ENCODE measurements at regions not wholly inside any gene's neighbourhood (a gene's known extent, or its start where the extent isn't known, plus 50 kb on each side); places are given as distances from the start of the nearest gene placed in this dataset.
A peak's percentile ranks its signal among the peaks of the same experiment; 100 is the strongest.
"Not testable (repeated sequence)": the region's sequence is repeated elsewhere in the genome, so short reads cannot be mapped to it uniquely, and the experiment has no call there.

GRCh38 chr15:91385311-91385710, 285.3 kb downstream of the SV2B start:
- no peaks in the 10 kb centered on the region for H3K9me3 Mint-ChIP-seq
- no peak overlapping the region for H3K4me3 Mint-ChIP-seq
- H3K27ac Mint-ChIP-seq: no peak overlapping the region
- CTCF ChIA-PET: no interaction called here
- H3K4me1 Mint-ChIP-seq: no peaks in the 10 kb centered on the region
- POLR2A ChIA-PET: no interaction called here
- DNase-seq: no peak
- H3K36me3 Mint-ChIP-seq (ENCODE audit: low read depth): no peaks in the 10 kb centered on the region
- H3K27me3 Mint-ChIP-seq: peaks cover 4% of the 10 kb centered on the region

GRCh38 chr15:91393186-91393585, 293.1 kb downstream of the SV2B start:
- no peak for DNase-seq
- ChIA-PET POLR2A (no interaction called here), CTCF (no interaction called here)
- Mint-ChIP-seq H3K27me3 (peaks cover 1% of the 10 kb centered on the region), H3K4me1 (no peaks in the 10 kb centered on the region), H3K9me3 (no peaks in the 10 kb centered on the region), H3K27ac (no peak overlapping the region), H3K36me3 (ENCODE audit: low read depth) (no peaks in the 10 kb centered on the region), H3K4me3 (no peak overlapping the region)

DNA sequence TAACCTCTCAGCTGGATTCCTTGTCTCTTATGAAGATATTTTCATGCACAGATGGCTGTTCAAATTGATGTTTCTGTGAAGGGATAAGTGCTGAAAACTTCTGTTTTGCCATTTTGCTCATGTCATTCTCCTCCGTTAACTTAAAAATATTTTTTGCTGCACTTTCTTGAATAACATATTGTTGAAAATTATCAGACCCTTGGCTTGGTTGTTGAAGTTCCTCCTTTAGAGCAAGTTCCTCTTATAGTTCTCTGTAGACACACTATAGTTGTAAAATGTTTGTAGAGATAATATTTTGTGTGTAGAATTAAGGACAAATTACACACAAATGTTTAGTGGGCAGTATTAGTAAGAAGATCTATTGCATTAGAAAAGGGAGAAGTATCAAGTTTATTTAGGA, 300.4 kb downstream of the SV2B start:
- Mint-ChIP-seq H3K4me1 (no peaks in the 10 kb centered on the region), H3K4me3 (no peak overlapping the region), H3K36me3 (ENCODE audit: low read depth) (no peaks in the 10 kb centered on the region), H3K27me3 (no peaks in the 10 kb centered on the region), H3K27ac (no peak overlapping the region), H3K9me3 (no peaks in the 10 kb centered on the region)
- ChIA-PET CTCF (no interaction called here), POLR2A (no interaction called here)
- DNase-seq: no peak

- H3K4me3 Mint-ChIP-seq: no peak overlapping the region
- POLR2A ChIA-PET: no interaction called here
- H3K9me3 Mint-ChIP-seq: peaks cover 2% of the 10 kb centered on the region
- no peak overlapping the region for H3K27ac Mint-ChIP-seq
- peak; percentile 24 for DNase-seq
- H3K27me3 Mint-ChIP-seq: no peaks in the 10 kb centered on the region
- no peaks in the 10 kb centered on the region for H3K36me3 Mint-ChIP-seq (ENCODE audit: low read depth)
- CTCF ChIA-PET: no interaction called here
- peaks cover 13% of the 10 kb centered on the region for H3K4me1 Mint-ChIP-seq
These were observed 307.3 kb downstream of the SV2B start for GRCh38 chr15:91407269-91407889.

DNA sequence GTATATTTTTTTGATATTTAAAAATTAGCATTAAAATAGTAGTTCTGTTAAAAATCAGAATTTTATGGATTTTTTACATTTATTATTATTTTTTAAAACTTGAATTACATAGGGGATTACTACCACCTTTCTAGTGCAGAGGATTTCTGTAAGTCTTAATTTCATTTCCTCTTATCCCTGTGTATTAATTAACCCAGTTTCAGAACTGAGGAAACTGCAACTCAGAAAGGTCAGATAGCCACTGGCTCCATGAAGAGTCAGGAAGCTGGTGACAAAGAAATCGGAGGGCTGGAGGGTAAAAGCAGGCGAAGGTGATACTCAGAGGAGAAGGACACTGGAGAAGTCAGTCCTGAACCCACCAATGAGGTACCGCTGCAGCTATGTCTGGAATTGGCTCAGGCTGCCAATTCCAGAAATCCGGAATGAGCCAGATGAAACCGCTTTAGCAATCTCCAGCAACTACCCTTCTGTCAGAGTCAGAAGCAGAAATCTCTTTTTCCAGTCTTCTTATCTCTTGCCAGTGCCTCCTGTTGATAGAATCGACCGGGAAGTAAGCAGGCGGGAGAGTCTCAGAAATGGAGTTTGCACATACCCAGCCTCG, 308.5 kb downstream of the SV2B start:
- peaks cover 2% of the 10 kb centered on the region for H3K9me3 Mint-ChIP-seq
- POLR2A ChIA-PET: no interaction called here
- no peaks in the 10 kb centered on the region for H3K36me3 Mint-ChIP-seq (ENCODE audit: low read depth)
- peaks cover 13% of the 10 kb centered on the region for H3K4me1 Mint-ChIP-seq
- H3K27ac Mint-ChIP-seq: no peak overlapping the region
- CTCF ChIA-PET: no interaction called here
- H3K27me3 Mint-ChIP-seq: no peaks in the 10 kb centered on the region
- no peak for DNase-seq
- no peak overlapping the region for H3K4me3 Mint-ChIP-seq

GRCh38 chr15:91409387-91409786, 309.3 kb downstream of the SV2B start:
- Mint-ChIP-seq H3K36me3 (ENCODE audit: low read depth) (no peaks in the 10 kb centered on the region), H3K27ac (no peak overlapping the region), H3K4me1 (peaks cover 13% of the 10 kb centered on the region), H3K4me3 (no peak overlapping the region), H3K27me3 (no peaks in the 10 kb centered on the region), H3K9me3 (peaks cover 2% of the 10 kb centered on the region)
- no peak for DNase-seq
- CTCF ChIA-PET: no interaction called here
- POLR2A ChIA-PET: no interaction called here

- peaks cover 5% of the 10 kb centered on the region for H3K27me3 Mint-ChIP-seq
- no peak overlapping the region for H3K27ac Mint-ChIP-seq
- H3K4me3 Mint-ChIP-seq: no peak overlapping the region
- peaks cover 5% of the 10 kb centered on the region for H3K9me3 Mint-ChIP-seq
- H3K4me1 Mint-ChIP-seq: peaks cover 13% of the 10 kb centered on the region
- ChIA-PET CTCF (no interaction called here), POLR2A (no interaction called here)
- no peaks in the 10 kb centered on the region for H3K36me3 Mint-ChIP-seq (ENCODE audit: low read depth)
- DNase-seq: no peak
These were observed 311.5 kb downstream of the SV2B start for GRCh38 chr15:91411586-91411985.

DNA sequence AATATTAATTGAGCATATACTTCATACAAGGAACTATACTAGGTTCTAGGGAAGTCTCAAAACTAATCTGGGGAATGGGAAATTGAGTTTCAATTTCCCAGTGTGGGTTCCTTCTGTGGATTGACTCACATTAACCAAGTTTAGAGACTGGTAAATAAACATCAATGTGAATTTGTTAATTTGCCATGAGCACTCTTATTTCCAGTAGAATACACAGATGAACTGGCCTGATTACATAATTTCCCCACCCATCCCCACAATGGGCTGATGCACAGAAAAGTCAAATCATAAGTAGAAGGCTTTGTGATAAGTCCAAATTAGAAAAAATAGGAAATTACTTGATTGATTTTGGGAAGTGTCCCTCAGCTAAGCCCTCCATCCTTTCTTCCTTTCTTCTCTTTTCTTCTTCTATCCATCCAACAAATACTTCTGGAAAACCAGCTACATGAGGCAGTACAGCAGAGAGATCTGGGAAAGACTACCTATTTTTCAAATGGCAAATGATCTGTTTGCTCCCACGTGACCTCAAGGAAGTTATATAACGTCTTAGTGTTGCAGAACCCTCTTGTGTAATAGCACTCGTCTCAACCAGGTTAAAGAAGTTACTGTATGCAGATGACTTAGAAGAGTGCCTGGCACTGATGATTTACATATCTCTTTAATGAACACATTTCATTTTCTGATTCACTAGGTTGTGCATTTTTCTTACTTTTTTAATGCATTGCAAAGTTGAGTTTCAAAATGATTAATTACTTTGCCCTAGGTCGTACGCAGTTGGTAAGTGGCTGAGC, 312.3 kb downstream of the SV2B start:
- CTCF ChIA-PET: no interaction called here
- Mint-ChIP-seq H3K36me3 (ENCODE audit: low read depth) (no peaks in the 10 kb centered on the region), H3K4me1 (peaks cover 9% of the 10 kb centered on the region), H3K9me3 (peaks cover 5% of the 10 kb centered on the region), H3K27ac (no peak overlapping the region), H3K27me3 (peaks cover 5% of the 10 kb centered on the region), H3K4me3 (no peak overlapping the region)
- DNase-seq: no peak
- POLR2A ChIA-PET: no interaction called here

DNA sequence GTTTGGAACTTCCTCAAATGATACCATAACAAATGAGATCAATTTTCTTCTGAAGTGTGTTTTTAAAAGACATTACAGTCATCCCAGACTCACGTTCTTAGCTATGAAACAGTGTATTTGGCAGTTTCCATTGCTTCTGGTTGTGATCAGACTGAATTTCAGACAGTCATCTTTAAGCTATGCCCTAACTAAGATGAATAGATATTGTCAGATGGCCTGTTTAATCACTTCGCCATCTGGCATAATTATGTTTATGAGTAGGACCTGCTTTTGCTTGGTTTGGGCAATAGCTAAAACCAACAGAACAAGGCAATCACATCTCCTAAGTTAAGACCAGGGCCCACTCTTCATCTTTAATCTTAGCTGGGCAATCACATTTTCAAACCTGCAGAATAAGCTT, 313.1 kb downstream of the SV2B start:
- H3K9me3 Mint-ChIP-seq: peaks cover 7% of the 10 kb centered on the region
- ChIA-PET CTCF (no interaction called here), POLR2A (interaction anchor here (1.7 kb wide), 1 partner anchor 10 kb away, joined by 4 read pairs; no protein-coding TSS in a partner anchor)
- H3K4me1 Mint-ChIP-seq: peaks cover 2% of the 10 kb centered on the region
- peaks cover 6% of the 10 kb centered on the region for H3K27me3 Mint-ChIP-seq
- DNase-seq: no peak
- H3K27ac Mint-ChIP-seq: no peak overlapping the region
- no peaks in the 10 kb centered on the region for H3K36me3 Mint-ChIP-seq (ENCODE audit: low read depth)
- H3K4me3 Mint-ChIP-seq: no peak overlapping the region

GRCh38 chr15:91414124-91414523, 314.1 kb downstream of the SV2B start:
- POLR2A ChIA-PET: interaction anchor here (1.7 kb wide), 1 partner anchor 9 kb away, joined by 4 read pairs; no protein-coding TSS in a partner anchor
- Mint-ChIP-seq H3K27me3 (peaks cover 10% of the 10 kb centered on the region), H3K27ac (no peak overlapping the region), H3K9me3 (peaks cover 7% of the 10 kb centered on the region), H3K4me3 (no peak overlapping the region), H3K4me1 (peaks cover 2% of the 10 kb centered on the region), H3K36me3 (ENCODE audit: low read depth) (no peaks in the 10 kb centered on the region)
- DNase-seq: no peak
- CTCF ChIA-PET: no interaction called here

GRCh38 chr15:91415258-91415657, 315.2 kb downstream of the SV2B start:
- H3K4me3 Mint-ChIP-seq; H3K36me3 Mint-ChIP-seq (ENCODE audit: low read depth); DNase-seq; H3K27ac Mint-ChIP-seq; H3K4me1 Mint-ChIP-seq; CTCF ChIA-PET; POLR2A ChIA-PET; H3K9me3 Mint-ChIP-seq: not testable (repeated sequence)
- H3K27me3 Mint-ChIP-seq: peaks cover 15% of the 10 kb centered on the region

DNA sequence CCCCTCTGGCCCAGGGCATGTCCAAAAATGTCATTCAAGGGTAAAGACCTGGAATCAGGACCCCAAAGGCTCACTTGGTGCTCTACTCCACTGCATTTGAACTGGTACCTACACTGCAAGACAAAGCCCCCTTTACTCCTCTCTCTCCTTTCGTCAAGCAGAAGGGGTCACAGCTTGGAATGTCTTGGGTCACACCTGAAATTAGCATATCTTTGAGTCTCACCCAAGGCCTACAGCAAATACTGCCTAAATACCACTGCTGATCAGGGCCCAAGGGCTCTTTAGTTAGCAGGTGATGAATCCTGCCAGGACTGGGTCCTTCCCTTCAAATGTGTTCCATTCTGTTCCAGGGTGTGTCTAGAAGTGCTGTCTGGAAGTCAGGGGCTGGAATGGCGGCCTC, 320.6 kb downstream of the SV2B start:
- Mint-ChIP-seq H3K4me1 (peaks cover 38% of the 10 kb centered on the region), H3K27ac (no peak overlapping the region), H3K4me3 (no peak overlapping the region), H3K9me3 (peaks cover 10% of the 10 kb centered on the region), H3K27me3 (peaks cover 16% of the 10 kb centered on the region), H3K36me3 (ENCODE audit: low read depth) (no peaks in the 10 kb centered on the region)
- DNase-seq: no peak
- ChIA-PET CTCF (no interaction called here), POLR2A (no interaction called here)

GRCh38 chr15:91422797-91423196, 322.7 kb downstream of the SV2B start:
- ChIA-PET POLR2A (interaction anchor here (1.4 kb wide), 1 partner anchor 9 kb away, joined by 4 read pairs; no protein-coding TSS in a partner anchor), CTCF (no interaction called here)
- peak overlapping the region; percentile 42 for H3K4me3 Mint-ChIP-seq

GRCh38 chr15:91424001-91424400, 323.9 kb downstream of the SV2B start:
- Mint-ChIP-seq H3K4me3 (no peak overlapping the region), H3K36me3 (ENCODE audit: low read depth) (no peaks in the 10 kb centered on the region), H3K4me1 (peaks cover 52% of the 10 kb centered on the region), H3K9me3 (peaks cover 8% of the 10 kb centered on the region), H3K27me3 (peaks cover 7% of the 10 kb centered on the region), H3K27ac (peak overlapping the region; percentile 79)
- POLR2A ChIA-PET: interaction anchor here (0.6 to 1.4 kb wide), 2 partner anchors 10 to 36 kb away, joined by 4 read pairs; no protein-coding TSS in a partner anchor
- CTCF ChIA-PET: no interaction called here
- no peak for DNase-seq

More at GRCh38 chr15:91422797-91423196, 322.7 kb downstream of the SV2B start:
- Mint-ChIP-seq H3K9me3 (peaks cover 9% of the 10 kb centered on the region), H3K27me3 (peaks cover 12% of the 10 kb centered on the region), H3K36me3 (ENCODE audit: low read depth) (no peaks in the 10 kb centered on the region), H3K4me1 (peaks cover 51% of the 10 kb centered on the region), H3K27ac (peak overlapping the region; percentile 79)
- peak; percentile 64 for DNase-seq

Measured in activated CD4-positive, alpha-beta memory T cell treated with anti-CD3 and anti-CD28 coated beads, Interleukin-2, amount 10 ng/mL, durations not matched to agents 7 days and 5 days (primary cell).